ENCODE measurements at regions not wholly inside any gene's neighbourhood (a gene's known extent, or its start where the extent isn't known, plus 50 kb on each side); places are given as distances from the start of the nearest gene placed in this dataset.

- TF ChIP-seq, protein P1, sequence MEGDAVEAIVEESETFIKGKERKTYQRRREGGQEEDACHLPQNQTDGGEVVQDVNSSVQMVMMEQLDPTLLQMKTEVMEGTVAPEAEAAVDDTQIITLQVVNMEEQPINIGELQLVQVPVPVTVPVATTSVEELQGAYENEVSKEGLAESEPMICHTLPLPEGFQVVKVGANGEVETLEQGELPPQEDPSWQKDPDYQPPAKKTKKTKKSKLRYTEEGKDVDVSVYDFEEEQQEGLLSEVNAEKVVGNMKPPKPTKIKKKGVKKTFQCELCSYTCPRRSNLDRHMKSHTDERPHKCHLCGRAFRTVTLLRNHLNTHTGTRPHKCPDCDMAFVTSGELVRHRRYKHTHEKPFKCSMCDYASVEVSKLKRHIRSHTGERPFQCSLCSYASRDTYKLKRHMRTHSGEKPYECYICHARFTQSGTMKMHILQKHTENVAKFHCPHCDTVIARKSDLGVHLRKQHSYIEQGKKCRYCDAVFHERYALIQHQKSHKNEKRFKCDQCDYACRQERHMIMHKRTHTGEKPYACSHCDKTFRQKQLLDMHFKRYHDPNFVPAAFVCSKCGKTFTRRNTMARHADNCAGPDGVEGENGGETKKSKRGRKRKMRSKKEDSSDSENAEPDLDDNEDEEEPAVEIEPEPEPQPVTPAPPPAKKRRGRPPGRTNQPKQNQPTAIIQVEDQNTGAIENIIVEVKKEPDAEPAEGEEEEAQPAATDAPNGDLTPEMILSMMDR (IDR thresholded peaks at IDR 0.05; ENCODE audit: poor library complexity, severe bottlenecking) = no peak
- no peak for TF ChIP-seq RAD21 (conservative IDR thresholded peaks at IDR 0.05)
- TF ChIP-seq EZH2 (IDR thresholded peaks at IDR 0.05; ENCODE audit: borderline replicate concordance, insufficient read depth, low read length, poor library complexity, severe bottlenecking) = no peak
- no peak for TF ChIP-seq EP300 (conservative IDR thresholded peaks at IDR 0.05; ENCODE audit: poor library complexity, severe bottlenecking)
- TF ChIP-seq MXI1 (conservative IDR thresholded peaks at IDR 0.05; ENCODE audit: poor library complexity, severe bottlenecking) = no peak
- TF ChIP-seq, protein P2, sequence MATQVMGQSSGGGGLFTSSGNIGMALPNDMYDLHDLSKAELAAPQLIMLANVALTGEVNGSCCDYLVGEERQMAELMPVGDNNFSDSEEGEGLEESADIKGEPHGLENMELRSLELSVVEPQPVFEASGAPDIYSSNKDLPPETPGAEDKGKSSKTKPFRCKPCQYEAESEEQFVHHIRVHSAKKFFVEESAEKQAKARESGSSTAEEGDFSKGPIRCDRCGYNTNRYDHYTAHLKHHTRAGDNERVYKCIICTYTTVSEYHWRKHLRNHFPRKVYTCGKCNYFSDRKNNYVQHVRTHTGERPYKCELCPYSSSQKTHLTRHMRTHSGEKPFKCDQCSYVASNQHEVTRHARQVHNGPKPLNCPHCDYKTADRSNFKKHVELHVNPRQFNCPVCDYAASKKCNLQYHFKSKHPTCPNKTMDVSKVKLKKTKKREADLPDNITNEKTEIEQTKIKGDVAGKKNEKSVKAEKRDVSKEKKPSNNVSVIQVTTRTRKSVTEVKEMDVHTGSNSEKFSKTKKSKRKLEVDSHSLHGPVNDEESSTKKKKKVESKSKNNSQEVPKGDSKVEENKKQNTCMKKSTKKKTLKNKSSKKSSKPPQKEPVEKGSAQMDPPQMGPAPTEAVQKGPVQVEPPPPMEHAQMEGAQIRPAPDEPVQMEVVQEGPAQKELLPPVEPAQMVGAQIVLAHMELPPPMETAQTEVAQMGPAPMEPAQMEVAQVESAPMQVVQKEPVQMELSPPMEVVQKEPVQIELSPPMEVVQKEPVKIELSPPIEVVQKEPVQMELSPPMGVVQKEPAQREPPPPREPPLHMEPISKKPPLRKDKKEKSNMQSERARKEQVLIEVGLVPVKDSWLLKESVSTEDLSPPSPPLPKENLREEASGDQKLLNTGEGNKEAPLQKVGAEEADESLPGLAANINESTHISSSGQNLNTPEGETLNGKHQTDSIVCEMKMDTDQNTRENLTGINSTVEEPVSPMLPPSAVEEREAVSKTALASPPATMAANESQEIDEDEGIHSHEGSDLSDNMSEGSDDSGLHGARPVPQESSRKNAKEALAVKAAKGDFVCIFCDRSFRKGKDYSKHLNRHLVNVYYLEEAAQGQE (IDR thresholded peaks at IDR 0.05; ENCODE audit: borderline replicate concordance) = no peak
- no peak for TF ChIP-seq TAF1 (IDR thresholded peaks at IDR 0.05; ENCODE audit: low read depth)
- no peak for TF ChIP-seq POLR2AphosphoS5 (IDR thresholded peaks at IDR 0.05)
- TF ChIP-seq SMC3 (conservative IDR thresholded peaks at IDR 0.05; ENCODE audit: poor library complexity) = no peak
Measured at GRCh38 chr1:5770981-5771765, 221.1 kb downstream of the NPHP4 start.
